ENCODE measurements at regions not wholly inside any gene's neighbourhood (a gene's known extent, or its start where the extent isn't known, plus 50 kb on each side); places are given as distances from the start of the nearest gene placed in this dataset.

GRCh38 chr4:169900241-169900845, 125.9 kb downstream of the MFAP3L start (continued):
- no peak for TF ChIP-seq USF2 (IDR thresholded peaks at IDR 0.05; ENCODE audit: low read length)

Measured in H1 (cell line).